Stomach (tissue), 8 donors: ENCODE measurements at regions not wholly inside any gene's neighbourhood (a gene's known extent, or its start where the extent isn't known, plus 50 kb on each side); places are given as distances from the start of the nearest gene placed in this dataset.

Source experiments
- DNase-seq, 2 donors: peaks; one replicate each; pipeline versions ENCODE4 v3.0.0 to v3.0.0-alpha.2; 2013 to 2019
- H3K27ac ChIP-seq, 5 donors: fragments of 200-600 bp in 4 of 5; sonication (generic) in 4 of 5; one replicate each; pipeline ENCODE4 v1.5.1; 2013 to 2019; ENCODE audit warnings: mild to moderate bottlenecking in 1 of 5, moderate library complexity in 1 of 5
- H3K27me3 ChIP-seq, 3 donors: fragments of 200-600 bp; sonication (generic); one replicate each; pipeline ENCODE4 v1.5.1; 2017 to 2019; ENCODE audit warnings: mixed run types in 1 of 3
- H3K36me3 ChIP-seq, 4 donors: fragments of 200-600 bp; sonication (generic); 1 replicate in 3 of 4; 2 replicates in 1 of 4; pipeline ENCODE4 v1.5.1; 2016 to 2019
- H3K4me1 ChIP-seq, 4 donors: fragments of 200-600 bp; sonication (generic); one replicate each; pipeline ENCODE4 v1.5.1; 2016 to 2019
- H3K4me3 ChIP-seq, 4 donors: fragments of 200-600 bp; sonication (generic) in 3 of 4; one replicate each; pipeline ENCODE4 v1.5.1; 2016 to 2019; ENCODE audit warnings: mild to moderate bottlenecking in 1 of 4
- H3K9me3 ChIP-seq, 4 donors: fragments of 200-600 bp; sonication (generic); one replicate each; pipeline ENCODE4 v1.5.1; 2016 to 2019
- CTCF ChIP-seq, 7 experiments: fragments of 450-650 bp in 4 of 7; fragments of 200-600 bp in 3 of 7; sonication (generic) in 3 of 7; IDR thresholded peaks; one replicate each; pipeline ENCODE4 v1.5.1; 2016 to 2019; ENCODE audit warnings: antibody characterized with exemption in 7 of 7, control low read depth in 2 of 7, mild to moderate bottlenecking in 1 of 7
- EP300 ChIP-seq: sonication (generic); formaldehyde crosslinking; IDR thresholded peaks from one replicate; pipeline ENCODE4 v1.6.1; 2017; ENCODE audit warnings: antibody characterized with exemption
- POLR2A ChIP-seq, 4 donors: fragments of 450-650 bp; IDR thresholded peaks; one replicate each; pipeline ENCODE4 v1.6.1; 2016; ENCODE audit warnings: antibody characterized with exemption in 4 of 4, control low read depth in 2 of 4, mild to moderate bottlenecking in 1 of 4, moderate library complexity in 1 of 4
- POLR2AphosphoS5 ChIP-seq, 3 donors: sonication (generic); formaldehyde crosslinking; IDR thresholded peaks; one replicate each; pipeline ENCODE4 v1.6.1; 2016; ENCODE audit warnings: antibody characterized with exemption in 3 of 3
- WGBS, 5 donors: extraction: QIAGEN DNeasy Blood & Tissue Kit in 3 of 5; methylation state at CpG; one replicate each; pipeline versions ENCODE4 v1.1.5 to v1.1.7; 2013 to 2018; 5-methylcytosine and 5-hydroxymethylcytosine counted together
- intact Hi-C: fragments of 100-400 bp; cut with DNase I; formaldehyde crosslinking; loops from one replicate; pipeline ENCODE4 v1.15.1; 2023; ENCODE audit warnings: low total_unique reads
- donor health status: healthy with polysubstance abuse.
- donor health status: Bipolar disorder and iron deficiency.
- donor health status: healthy.

DNA sequence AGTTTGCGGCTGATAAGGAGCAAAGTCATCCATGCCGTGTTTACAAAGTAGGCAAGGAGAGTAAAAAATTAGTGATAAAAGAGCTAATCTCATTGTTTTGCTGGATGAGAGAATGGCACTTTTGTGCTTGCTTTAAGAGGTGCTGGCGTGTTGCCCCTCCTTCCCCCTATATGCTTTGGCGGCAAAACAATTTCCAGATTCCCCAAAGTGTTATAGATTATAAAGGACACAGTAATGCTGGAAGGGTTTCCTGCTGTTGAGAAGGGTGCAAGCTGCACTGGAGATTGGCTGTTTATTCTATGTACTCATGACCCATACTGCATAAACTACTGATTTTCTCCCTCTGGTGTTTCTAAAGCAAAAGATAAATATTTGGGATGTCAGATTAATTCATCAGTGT, 338.9 kb upstream of the MAP3K7 start:
- Histone ChIP-seq H3K36me3 (no peaks in the 10 kb centered on the region), H3K27me3 (no peaks in the 10 kb centered on the region), H3K4me3 (no peak overlapping the region), H3K27ac (no peak overlapping the region), H3K9me3 (no peaks in the 10 kb centered on the region), H3K4me1 (peaks cover 0 to 8% (median 4%) of the 10 kb centered on the region in 4 donors)
- TF ChIP-seq POLR2AphosphoS5 (IDR thresholded peaks at IDR 0.05) (no peak), CTCF (IDR thresholded peaks at IDR 0.05) (no peak), POLR2A (IDR thresholded peaks at IDR 0.05) (no peak), EP300 (no peak)
- intact Hi-C loops: no loop called here
- DNase-seq: peak in 1 of 2 donors; percentile 25
- WGBS, 5 donors: 22 to 37% (median 32%) methylated on average over 4 of the region's 4 CpGs

GRCh38 chr6:90922325-90922724, 335.5 kb upstream of the MAP3K7 start:
- TF ChIP-seq POLR2AphosphoS5 (IDR thresholded peaks at IDR 0.05): no peak
- TF ChIP-seq CTCF (IDR thresholded peaks at IDR 0.05): no peak
- no peak for TF ChIP-seq EP300
- TF ChIP-seq POLR2A (IDR thresholded peaks at IDR 0.05): no peak
- H3K4me3 ChIP-seq: no peak overlapping the region
- 78 to 92% (median 85%) methylated on average over 1 of the region's 1 CpG for WGBS, 5 donors
- H3K27ac ChIP-seq: no peak overlapping the region
- H3K4me1 ChIP-seq: peaks cover 0 to 8% (median 4%) of the 10 kb centered on the region in 4 donors
- intact Hi-C loops: no loop called here
- DNase-seq: no peak
- no peaks in the 10 kb centered on the region for H3K27me3 ChIP-seq
- H3K36me3 ChIP-seq: no peaks in the 10 kb centered on the region
- H3K9me3 ChIP-seq: no peaks in the 10 kb centered on the region

DNA sequence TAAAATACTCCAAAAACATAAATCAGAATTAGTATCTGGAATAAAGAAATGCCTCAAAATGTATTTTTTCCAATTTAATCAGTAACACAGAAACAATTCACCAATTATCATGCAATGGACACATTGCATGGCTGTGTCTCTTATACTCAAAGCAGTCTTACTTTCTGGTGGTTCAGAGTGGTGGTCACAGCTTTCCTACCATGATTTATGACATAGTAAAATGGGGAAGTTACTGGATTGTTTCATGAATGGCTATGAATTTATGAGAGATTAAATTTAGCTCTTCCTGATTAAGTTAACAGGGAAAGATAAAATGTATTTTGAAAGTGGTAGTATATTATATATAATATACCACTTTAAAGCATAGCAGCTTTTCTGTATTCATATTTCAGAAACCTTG, 331.5 kb upstream of the MAP3K7 start:
- Histone ChIP-seq H3K4me1 (no peaks in the 10 kb centered on the region), H3K9me3 (peaks cover 0 to 9% (median 0%) of the 10 kb centered on the region in 4 donors), H3K36me3 (no peaks in the 10 kb centered on the region), H3K27ac (no peak overlapping the region), H3K27me3 (no peaks in the 10 kb centered on the region), H3K4me3 (no peak overlapping the region)
- no peak for DNase-seq
- TF ChIP-seq EP300: no peak
- no peak for TF ChIP-seq CTCF (IDR thresholded peaks at IDR 0.05)
- no peak for TF ChIP-seq POLR2AphosphoS5 (IDR thresholded peaks at IDR 0.05)
- no peak for TF ChIP-seq POLR2A (IDR thresholded peaks at IDR 0.05)
- intact Hi-C loops: no loop called here

- peaks cover 0 to 9% (median 0%) of the 10 kb centered on the region in 4 donors for H3K9me3 ChIP-seq
- intact Hi-C loops: no loop called here
- no peak for TF ChIP-seq POLR2A (IDR thresholded peaks at IDR 0.05)
- no peak for TF ChIP-seq CTCF (IDR thresholded peaks at IDR 0.05)
- TF ChIP-seq POLR2AphosphoS5 (IDR thresholded peaks at IDR 0.05): no peak
- no peak for TF ChIP-seq EP300
- no peaks in the 10 kb centered on the region for H3K4me1 ChIP-seq
- H3K27ac ChIP-seq: no peak overlapping the region
- H3K27me3 ChIP-seq: no peaks in the 10 kb centered on the region
- no peaks in the 10 kb centered on the region for H3K36me3 ChIP-seq
- DNase-seq: no peak
- H3K4me3 ChIP-seq: no peak overlapping the region
Observed at GRCh38 chr6:90917376-90917775, 330.5 kb upstream of the MAP3K7 start.
